ENCODE measurements at regions not wholly inside any gene's neighbourhood (a gene's known extent, or its start where the extent isn't known, plus 50 kb on each side); places are given as distances from the start of the nearest gene placed in this dataset.

DNA sequence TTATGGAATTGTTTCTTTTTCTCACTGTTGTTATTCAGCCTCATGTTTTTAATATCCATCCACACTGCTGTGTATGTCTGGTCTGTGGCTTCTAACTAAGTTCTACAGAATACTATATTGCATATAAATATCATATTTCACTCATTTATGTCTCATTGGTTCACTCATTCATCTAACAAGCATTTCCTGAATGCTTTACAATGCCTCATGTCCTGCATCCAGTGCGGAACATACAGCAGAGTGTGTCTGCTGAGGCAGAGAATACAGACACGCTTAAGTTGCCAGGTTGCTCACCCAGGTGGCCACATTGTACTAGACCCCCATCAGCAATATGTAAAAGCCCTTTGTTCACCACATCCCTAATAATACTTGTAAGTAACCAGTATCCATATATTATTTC is 111.8 kb upstream of the CNTNAP2 start:
- DNase-seq (ENCODE audit: low spot score) = no peak
- Mint-ChIP-seq H3K27me3 (ENCODE audit: unreplicated experiment) (peaks cover 3% of the 10 kb centered on the region), H3K27ac (ENCODE audit: unreplicated experiment) (no peak overlapping the region), H3K4me1 (ENCODE audit: unreplicated experiment) (no peaks in the 10 kb centered on the region), H3K36me3 (ENCODE audit: low read depth, unreplicated experiment) (no peaks in the 10 kb centered on the region), H3K4me3 (ENCODE audit: unreplicated experiment) (no peak overlapping the region), H3K9me3 (ENCODE audit: unreplicated experiment) (peaks cover 5% of the 10 kb centered on the region)
- TF ChIP-seq, protein P1, sequence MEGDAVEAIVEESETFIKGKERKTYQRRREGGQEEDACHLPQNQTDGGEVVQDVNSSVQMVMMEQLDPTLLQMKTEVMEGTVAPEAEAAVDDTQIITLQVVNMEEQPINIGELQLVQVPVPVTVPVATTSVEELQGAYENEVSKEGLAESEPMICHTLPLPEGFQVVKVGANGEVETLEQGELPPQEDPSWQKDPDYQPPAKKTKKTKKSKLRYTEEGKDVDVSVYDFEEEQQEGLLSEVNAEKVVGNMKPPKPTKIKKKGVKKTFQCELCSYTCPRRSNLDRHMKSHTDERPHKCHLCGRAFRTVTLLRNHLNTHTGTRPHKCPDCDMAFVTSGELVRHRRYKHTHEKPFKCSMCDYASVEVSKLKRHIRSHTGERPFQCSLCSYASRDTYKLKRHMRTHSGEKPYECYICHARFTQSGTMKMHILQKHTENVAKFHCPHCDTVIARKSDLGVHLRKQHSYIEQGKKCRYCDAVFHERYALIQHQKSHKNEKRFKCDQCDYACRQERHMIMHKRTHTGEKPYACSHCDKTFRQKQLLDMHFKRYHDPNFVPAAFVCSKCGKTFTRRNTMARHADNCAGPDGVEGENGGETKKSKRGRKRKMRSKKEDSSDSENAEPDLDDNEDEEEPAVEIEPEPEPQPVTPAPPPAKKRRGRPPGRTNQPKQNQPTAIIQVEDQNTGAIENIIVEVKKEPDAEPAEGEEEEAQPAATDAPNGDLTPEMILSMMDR (IDR thresholded peaks at IDR 0.05; ENCODE audit: unreplicated experiment) = no peak

- Mint-ChIP-seq H3K27ac (ENCODE audit: unreplicated experiment) (no peak overlapping the region), H3K4me3 (ENCODE audit: unreplicated experiment) (no peak overlapping the region), H3K36me3 (ENCODE audit: low read depth, unreplicated experiment) (no peaks in the 10 kb centered on the region), H3K4me1 (ENCODE audit: unreplicated experiment) (no peaks in the 10 kb centered on the region), H3K9me3 (ENCODE audit: unreplicated experiment) (peaks cover 5% of the 10 kb centered on the region), H3K27me3 (ENCODE audit: unreplicated experiment) (peaks cover 3% of the 10 kb centered on the region)
- no peak for DNase-seq (ENCODE audit: low spot score)
- TF ChIP-seq, protein P1 (IDR thresholded peaks at IDR 0.05; ENCODE audit: unreplicated experiment) = no peak
Observed at GRCh38 chr7:146002431-146003078, 114.0 kb upstream of the CNTNAP2 start.

- Mint-ChIP-seq H3K9me3 (ENCODE audit: unreplicated experiment) (peaks cover 5% of the 10 kb centered on the region), H3K4me1 (ENCODE audit: unreplicated experiment) (no peaks in the 10 kb centered on the region), H3K27me3 (ENCODE audit: unreplicated experiment) (peaks cover 3% of the 10 kb centered on the region), H3K27ac (ENCODE audit: unreplicated experiment) (no peak overlapping the region), H3K4me3 (ENCODE audit: unreplicated experiment) (no peak overlapping the region), H3K36me3 (ENCODE audit: low read depth, unreplicated experiment) (no peaks in the 10 kb centered on the region)
- TF ChIP-seq, protein P1 (IDR thresholded peaks at IDR 0.05; ENCODE audit: unreplicated experiment) = no peak
- DNase-seq (ENCODE audit: low spot score) = no peak
Observed at GRCh38 chr7:146002008-146002407, 114.6 kb upstream of the CNTNAP2 start.

DNA sequence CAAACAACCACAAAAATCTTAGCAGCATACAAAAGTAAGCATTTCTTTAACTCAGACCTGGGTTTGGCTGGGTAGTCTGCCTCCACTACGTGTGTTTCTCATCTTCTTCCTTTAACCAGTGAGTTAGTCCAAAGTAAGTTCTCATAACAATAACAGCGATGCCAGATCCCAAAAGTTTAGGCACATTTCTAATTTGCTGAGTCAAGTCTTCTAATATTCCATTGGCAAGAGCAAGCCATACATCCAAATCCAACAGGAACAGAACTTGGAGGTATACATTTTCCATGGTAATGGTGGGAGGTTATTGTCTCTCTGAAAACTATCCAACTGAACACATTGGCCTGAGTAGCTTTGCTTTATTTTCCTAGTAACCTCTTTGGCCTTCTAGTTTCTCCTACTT is 115.7 kb upstream of the CNTNAP2 start:
- no peak for DNase-seq (ENCODE audit: low spot score)
- peaks cover 5% of the 10 kb centered on the region for H3K9me3 Mint-ChIP-seq (ENCODE audit: unreplicated experiment)
- TF ChIP-seq, protein P1 (IDR thresholded peaks at IDR 0.05; ENCODE audit: unreplicated experiment) = no peak
- no peak overlapping the region for H3K27ac Mint-ChIP-seq (ENCODE audit: unreplicated experiment)
- no peak overlapping the region for H3K4me3 Mint-ChIP-seq (ENCODE audit: unreplicated experiment)
- H3K4me1 Mint-ChIP-seq (ENCODE audit: unreplicated experiment) = no peaks in the 10 kb centered on the region
- peaks cover 3% of the 10 kb centered on the region for H3K27me3 Mint-ChIP-seq (ENCODE audit: unreplicated experiment)
- H3K36me3 Mint-ChIP-seq (ENCODE audit: low read depth, unreplicated experiment) = no peaks in the 10 kb centered on the region

GRCh38 chr7:145989469-145989868 is 127.1 kb upstream of the CNTNAP2 start:
- TF ChIP-seq, protein P1 (IDR thresholded peaks at IDR 0.05; ENCODE audit: unreplicated experiment) = no peak
- no peaks in the 10 kb centered on the region for H3K27me3 Mint-ChIP-seq (ENCODE audit: unreplicated experiment)
- no peak for DNase-seq (ENCODE audit: low spot score)
- no peak overlapping the region for H3K4me3 Mint-ChIP-seq (ENCODE audit: unreplicated experiment)
- no peak overlapping the region for H3K27ac Mint-ChIP-seq (ENCODE audit: unreplicated experiment)
- H3K9me3 Mint-ChIP-seq (ENCODE audit: unreplicated experiment) = no peaks in the 10 kb centered on the region
- H3K4me1 Mint-ChIP-seq (ENCODE audit: unreplicated experiment) = no peaks in the 10 kb centered on the region
- no peaks in the 10 kb centered on the region for H3K36me3 Mint-ChIP-seq (ENCODE audit: low read depth, unreplicated experiment)
